Left hindlimb (tissue), 1 donor: ENCODE measurements at regions not wholly inside any gene's neighbourhood (a gene's known extent, or its start where the extent isn't known, plus 50 kb on each side); places are given as distances from the start of the nearest gene placed in this dataset.
"Not testable (repeated sequence)": the region's sequence is repeated elsewhere in the genome, so short reads cannot be mapped to it uniquely, and the experiment has no call there.

Source experiments
- DNase-seq: peaks from one replicate; pipeline ENCODE4 v3.0.0-alpha.2; 2018

DNA sequence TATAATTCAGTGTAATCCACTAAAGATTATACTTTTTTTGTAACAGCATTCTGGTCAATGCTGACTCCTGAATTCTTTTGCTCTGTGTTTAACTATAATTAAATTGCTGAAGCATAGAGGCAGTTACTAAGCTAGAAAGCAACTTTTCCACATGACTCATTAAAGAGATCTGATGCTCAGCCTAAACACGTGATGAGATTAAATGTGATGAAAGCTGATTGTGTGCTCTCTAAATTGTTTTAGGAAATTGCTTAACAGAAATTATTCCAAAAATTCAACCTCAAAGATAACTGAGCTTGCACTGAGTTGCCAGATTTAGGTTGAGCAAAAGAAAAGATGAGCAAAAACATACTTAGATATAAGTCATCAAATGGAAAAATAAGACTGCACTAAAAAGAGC lies 1033.6 kb downstream of the FAM181B start:
- DNase-seq, result no peak

DNA sequence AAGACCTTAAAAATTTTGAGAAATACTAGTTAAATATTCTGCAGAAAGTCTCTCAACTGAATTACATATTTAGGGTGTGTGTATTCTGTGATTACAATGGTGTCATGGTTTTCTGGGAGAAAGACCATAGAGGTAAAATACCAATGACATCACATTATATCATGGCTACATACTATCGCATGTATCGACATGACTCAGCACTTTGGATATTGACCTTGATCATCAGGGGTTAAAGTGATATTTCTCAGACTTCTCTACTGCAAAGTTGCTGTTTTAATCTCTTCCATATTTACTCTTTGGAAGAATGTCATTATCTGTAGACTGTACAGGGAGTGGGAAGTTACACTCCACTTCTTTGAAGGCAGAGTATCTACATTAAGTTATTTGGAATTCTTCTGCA lies 1046.6 kb downstream of the FAM181B start:
- DNase-seq, result no peak

GRCh38 chr11:81674211-81674610 lies 1059.5 kb downstream of the FAM181B start:
- DNase-seq, result no peak

- DNase-seq, result no peak
Observed at GRCh38 chr11:81673001-81673400, 1060.7 kb downstream of the FAM181B start.

- DNase-seq, result no peak
Observed at GRCh38 chr11:81669935-81670543, 1063.6 kb downstream of the FAM181B start.

DNA sequence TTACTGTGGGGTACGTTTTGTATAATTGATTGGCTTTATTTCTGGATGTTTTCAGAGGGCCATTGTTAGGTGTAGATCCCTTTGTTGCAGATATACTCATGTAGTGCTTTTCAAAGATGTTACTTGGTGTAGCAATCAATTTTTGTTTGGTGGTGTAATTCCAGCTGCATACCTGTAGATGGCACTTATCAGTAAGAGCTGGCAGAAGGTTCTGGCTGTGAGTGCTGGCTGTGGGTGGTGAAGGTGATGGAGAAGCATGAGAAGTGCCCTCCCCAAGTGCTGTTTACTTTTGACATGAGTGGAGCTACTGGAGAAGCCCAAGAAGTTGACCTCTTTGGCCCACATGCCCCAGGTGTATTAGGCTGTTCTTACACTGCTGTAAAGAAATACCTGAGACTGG lies 1074.9 kb downstream of the FAM181B start:
- no peak for DNase-seq

- DNase-seq, result no peak
Observed at GRCh38 chr11:81655351-81655750, 1078.3 kb downstream of the FAM181B start.

GRCh38 chr11:81647374-81647773 lies 1086.3 kb downstream of the FAM181B start:
- no peak for DNase-seq

GRCh38 chr11:81644239-81644840 lies 1089.3 kb downstream of the FAM181B start:
- DNase-seq, result no peak

- no peak for DNase-seq
Observed at GRCh38 chr11:81634483-81634882, 1099.2 kb downstream of the FAM181B start.

DNA sequence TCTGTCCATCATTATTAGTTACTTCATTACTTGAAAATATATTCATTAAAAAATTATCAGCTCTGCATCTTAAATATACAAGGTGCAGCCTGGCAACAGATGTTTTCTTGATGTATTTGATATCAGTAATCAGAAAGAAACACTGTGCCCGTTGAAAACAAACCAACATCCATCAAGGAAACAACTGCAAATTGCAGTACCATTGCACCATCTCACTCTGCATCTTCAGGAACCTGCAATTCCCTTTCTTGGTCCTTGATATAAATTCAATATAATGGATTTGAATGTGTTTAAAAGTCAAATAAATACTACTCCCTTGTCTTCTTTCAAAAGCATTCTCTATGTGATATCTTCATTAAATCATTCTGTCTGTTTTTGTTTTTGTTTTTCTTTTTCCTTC lies 1131.2 kb downstream of the FAM181B start:
- no peak for DNase-seq

GRCh38 chr11:81596704-81597103 lies 1137.0 kb downstream of the FAM181B start:
- DNase-seq, result no peak

DNA sequence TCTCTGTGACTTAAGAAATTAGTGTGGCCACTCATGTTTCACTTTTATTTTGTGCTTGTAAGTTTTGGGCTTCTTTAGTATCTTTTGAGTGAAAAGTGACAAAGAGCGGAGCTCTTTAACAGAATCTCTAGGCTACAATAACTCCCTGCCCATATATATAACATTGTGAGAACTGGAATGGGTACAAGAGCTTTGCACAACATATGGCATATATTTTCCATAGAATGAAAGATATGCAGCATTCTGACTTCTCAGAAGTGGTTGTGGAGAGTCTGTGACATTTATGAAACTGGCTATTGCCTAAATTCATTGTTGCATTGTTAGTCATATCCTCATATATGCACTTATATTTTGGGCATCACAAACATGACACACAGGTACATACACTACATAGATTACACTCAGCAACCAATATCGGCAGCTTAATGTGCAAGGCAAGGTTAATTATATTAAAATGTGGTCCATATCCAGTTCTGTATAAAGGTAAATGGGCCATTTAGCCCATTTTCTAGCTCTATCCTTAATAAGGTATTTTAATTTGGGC lies 1148.2 kb downstream of the FAM181B start:
- no peak for DNase-seq

DNA sequence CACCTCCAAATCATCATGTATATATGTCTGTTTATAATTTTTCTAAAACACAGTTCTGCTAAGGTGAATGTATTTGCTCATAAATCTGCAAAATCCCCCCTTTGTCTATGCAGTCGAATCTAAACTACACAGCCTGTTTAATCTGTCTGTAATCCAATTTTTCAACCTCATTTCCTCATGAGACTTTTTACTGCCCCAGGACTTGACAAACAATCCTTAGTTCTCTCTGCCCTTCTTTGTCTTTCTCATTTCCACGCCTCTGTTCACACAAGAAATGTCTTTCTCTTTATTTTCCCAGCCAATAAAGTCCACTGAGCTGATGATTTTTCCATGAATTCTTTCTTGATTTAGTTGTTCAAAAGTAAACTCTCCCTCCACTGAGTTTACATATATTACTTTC lies 1154.3 kb downstream of the FAM181B start:
- no peak for DNase-seq

DNA sequence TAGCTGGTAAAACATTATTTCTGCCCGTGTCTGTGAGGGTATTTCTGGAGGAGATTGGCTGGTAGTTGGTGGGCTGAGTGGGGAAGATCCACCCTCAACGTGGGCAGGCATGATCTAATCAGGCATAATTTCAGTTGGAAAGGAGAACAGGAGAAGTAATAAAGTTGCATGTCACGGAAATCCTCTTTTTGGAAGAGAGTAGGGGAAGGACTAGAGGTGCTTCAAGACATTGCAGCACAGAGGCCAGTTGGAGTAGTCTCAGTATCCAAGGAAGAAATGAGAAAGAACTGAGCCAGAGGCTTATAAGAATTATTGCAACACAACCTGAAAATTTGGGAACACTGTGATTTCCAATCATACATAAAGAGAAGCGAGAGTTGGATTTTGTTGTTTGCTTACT lies 1155.1 kb downstream of the FAM181B start:
- no peak for DNase-seq

GRCh38 chr11:81574301-81574700 lies 1159.4 kb downstream of the FAM181B start:
- DNase-seq, result no peak

- DNase-seq, result no peak
Observed at GRCh38 chr11:81573367-81573766, 1160.3 kb downstream of the FAM181B start.

GRCh38 chr11:81570669-81571068 lies 1163.0 kb downstream of the FAM181B start:
- no peak for DNase-seq

GRCh38 chr11:81569999-81570398 lies 1163.7 kb downstream of the FAM181B start:
- DNase-seq, result no peak

- DNase-seq, result no peak
Observed at GRCh38 chr11:81568918-81569317, 1164.7 kb downstream of the FAM181B start.

- DNase-seq, result no peak
Observed at GRCh38 chr11:81548123-81548522, 1185.5 kb downstream of the FAM181B start.

DNA sequence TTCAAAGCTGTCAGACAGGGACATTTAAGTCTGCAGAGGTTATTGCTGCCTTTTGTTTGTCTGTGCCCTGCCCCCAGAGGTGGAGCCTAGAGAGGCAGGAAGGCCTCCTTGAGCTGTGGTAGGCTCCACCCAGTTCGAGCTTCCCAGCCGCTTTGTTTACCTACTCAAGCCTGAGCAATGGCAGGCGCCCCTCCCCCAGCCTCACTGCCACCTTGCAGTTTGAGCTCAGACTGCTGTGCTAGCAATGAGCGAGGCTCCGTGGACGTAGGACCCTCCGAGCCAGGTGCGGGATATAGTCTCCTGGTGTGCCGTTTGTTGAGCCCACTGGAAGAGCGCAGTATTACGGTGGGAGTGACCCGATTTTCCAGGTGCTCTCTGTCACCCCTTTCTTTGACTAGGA lies 1193.9 kb downstream of the FAM181B start:
- DNase-seq, result not testable (repeated sequence)

DNA sequence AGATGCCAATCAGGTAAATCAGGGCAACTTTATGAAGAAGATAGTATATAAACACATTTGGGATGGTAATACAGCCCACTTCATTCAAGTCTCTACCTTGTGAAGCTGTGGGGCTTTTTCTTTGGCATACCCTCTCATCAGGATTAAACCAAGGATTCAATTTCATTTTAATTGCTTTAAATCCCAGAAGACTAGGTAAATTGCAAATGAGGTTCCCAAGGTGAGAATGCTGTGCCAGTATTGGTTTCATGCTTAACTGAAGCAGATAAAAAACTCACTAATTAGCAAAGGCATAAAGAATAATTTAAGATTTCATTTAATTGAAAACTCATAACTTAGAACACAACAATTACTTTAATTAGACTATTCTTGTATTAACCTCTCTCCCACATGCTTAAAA lies 1218.1 kb downstream of the FAM181B start:
- DNase-seq, result no peak

- DNase-seq, result no peak
Observed at GRCh38 chr11:81497202-81497804, 1236.4 kb downstream of the FAM181B start.
